GF-D8 (cell line): ENCODE measurements at regions not wholly inside any gene's neighbourhood (a gene's known extent, or its start where the extent isn't known, plus 50 kb on each side); places are given as distances from the start of the nearest gene placed in this dataset.
A peak's percentile ranks its signal among the peaks of the same experiment; 100 is the strongest.
"Not testable (repeated sequence)": the region's sequence is repeated elsewhere in the genome, so short reads cannot be mapped to it uniquely, and the experiment has no call there.

Experiments used
- DNase-seq: peaks from one replicate; lab custom pipeline; 2025; lab: John Stamatoyannopoulos, UW

DNA sequence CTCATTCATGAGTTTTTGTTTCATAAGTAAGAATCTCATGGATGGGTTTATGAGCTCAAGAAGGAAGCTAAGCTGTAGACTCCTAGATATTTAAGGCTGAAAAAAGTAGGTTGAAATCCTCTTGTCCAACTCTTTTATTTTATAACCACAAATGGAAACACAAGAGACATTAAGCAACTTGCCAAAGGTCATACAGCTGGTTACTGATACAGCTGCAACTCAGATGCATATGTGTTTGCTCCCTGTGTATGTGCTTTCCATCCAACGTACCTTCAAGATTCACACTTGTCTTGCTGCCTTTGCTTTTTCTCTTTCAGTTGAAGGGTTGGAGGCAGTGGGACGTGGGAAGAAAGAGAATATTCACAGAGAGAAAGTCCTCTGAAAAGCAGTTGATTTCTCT lies 153.5 kb upstream of the STMND1 start:
- no peak for DNase-seq

DNA sequence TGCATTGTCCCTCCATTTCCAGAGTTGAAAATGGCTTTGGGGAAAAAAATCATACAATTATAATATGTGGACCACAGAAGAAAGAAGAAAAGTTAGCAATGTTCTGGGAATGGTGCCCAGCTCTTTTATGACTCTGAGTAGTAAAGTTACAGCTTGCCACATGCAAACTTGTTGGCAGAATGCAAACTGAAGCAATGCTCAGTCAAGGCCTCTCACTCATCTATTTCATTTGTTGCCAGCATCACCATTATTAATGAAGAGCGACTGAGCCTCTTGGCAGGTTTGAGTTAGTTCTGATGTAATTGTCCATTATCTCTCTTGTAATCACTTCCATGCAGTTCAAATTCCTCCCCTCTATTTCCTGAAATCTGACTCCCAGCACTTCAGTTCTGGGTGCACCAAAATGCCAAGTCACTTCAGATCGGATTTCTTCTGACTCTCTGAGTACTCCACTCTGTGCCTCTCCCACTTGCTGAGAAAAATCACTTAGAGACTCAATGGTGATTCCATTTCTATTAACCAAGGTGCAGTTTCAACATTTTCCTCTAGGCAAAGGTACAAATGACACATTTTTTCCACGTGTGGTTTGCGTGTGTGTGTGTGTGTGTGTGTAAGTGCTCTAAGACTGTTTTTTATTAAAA lies 154.4 kb upstream of the STMND1 start:
- DNase-seq, result peak; percentile 48

DNA sequence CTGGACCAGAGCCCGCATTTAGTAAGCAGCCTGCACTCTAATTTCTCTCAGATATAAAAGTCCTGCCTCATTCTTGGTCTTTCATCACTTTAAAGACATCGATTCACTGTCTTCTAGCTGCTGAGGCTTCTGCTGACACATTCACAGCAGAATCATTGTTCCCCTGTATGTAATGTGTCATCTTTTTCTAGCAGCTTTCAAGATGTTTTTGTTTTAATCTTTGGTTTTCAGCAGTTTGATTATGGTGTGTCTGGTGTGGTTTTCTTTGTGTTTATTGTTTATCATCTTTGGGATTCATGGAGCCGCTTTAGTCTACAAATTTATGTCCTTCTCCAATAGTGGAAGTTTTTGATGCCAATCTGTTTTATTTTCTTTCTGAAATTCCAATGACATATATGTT lies 157.3 kb upstream of the STMND1 start:
- DNase-seq, result no peak

DNA sequence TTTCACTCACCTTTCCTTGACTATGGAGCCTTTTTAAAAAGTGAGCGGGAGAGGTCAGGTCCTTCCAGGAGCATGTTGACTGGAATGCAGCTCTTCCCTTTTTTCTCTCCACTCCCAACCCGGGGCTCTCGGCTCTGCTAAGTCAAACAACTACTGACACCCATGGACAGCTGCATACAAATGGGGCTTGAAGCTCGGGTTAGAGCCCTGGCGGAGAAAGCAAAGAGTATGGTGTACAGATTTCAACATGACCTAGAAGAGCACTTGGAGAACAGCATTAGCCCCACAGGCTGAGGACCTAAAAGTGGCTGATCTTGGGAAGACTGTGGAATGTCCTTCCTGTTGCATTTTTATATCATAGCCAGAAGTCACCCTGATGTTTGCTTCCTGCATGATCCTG lies 162.0 kb upstream of the STMND1 start:
- no peak for DNase-seq

DNA sequence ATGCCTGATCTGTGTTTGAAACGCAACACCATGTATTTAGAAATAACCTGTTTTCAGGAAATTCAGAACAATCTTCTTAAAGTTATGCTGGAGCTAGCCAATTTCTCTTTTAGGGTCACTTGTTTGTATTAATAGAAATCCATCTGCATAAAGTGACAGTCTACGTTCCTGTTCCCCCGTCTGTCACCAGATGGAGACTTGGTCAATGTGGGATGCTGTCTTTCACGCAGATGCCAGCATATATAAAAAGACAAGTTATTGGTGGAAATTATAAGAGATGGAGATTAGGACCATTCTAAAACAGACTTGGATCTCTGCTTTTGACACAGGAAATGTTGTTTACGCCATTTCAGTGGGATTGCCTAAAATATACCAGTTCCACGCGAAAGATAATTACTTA lies 162.5 kb upstream of the STMND1 start:
- no peak for DNase-seq

DNA sequence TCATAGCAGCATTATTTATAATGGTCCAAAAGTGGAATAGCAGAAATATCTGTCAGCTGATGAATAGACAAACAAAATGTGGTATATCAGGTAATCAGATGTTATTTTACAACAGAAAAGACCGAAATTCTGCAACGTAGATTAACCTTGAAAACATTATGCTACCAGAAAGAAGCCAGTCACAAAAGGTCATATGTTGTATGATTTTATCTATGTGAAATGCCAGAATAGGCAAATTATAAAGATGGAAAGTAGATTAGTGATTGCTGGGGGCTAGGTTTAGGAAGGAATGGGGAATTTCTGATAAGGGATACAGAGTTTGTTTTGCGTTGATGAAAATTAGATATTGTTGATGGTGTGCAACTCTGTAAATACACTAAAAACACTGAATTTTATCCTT lies 165.0 kb upstream of the STMND1 start:
- no peak for DNase-seq

DNA sequence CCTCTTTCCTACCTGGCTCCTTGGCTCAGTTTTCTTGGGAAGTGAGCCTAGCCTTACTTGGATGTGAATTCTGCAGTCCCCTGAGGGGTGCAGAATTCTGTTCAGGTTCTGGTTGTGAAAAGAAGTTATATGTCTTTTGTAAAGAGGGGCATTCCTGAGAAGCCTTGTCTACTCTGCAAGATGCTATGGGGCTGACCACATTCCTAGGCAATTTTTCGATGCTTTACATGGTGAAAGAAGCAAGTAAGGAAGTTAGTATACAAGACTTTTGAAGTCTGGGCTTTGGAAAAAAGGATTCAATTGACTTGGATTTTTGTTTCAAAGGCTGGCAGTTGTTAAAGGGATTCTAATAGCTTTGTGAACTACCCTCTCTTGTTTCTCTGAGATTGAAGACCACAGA lies 167.9 kb upstream of the STMND1 start:
- no peak for DNase-seq

DNA sequence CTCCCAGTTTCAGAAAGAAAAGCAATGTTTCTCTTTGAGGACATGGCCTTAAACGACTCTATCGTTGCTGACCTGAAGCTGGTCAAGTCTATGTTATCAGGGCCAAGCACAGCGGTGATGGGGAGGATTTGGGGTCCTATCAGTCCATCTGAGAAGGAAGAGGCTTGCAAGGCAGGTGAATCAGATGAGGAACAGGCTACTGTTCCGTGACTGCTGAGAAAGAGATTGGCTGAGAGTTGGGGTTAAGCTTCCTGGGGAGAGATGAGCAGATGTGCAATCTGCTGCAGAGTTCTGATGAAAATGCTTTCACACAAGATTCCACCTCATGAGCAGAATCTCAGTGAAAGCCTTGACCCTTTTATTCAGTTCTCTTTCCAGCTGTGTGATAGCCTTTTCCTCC lies 168.3 kb upstream of the STMND1 start:
- no peak for DNase-seq

DNA sequence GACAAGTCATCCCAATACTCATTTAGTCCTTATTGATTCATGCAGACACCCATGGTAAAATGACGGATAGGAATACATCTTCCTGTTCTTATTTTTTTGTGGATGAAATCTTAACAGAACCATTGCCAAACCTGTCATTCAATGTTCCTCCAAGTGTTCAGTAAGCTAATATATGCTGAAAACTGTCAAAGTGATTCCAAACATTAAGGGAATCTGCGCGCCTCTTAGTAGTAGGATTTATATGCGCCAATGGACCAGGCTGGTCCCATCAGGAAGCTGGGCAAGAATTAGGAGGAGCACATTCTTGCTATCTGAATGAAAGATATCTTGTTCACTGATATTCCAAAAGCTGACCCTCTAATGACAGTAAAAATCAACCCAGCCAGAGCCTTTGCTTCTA lies 168.9 kb upstream of the STMND1 start:
- no peak for DNase-seq

DNA sequence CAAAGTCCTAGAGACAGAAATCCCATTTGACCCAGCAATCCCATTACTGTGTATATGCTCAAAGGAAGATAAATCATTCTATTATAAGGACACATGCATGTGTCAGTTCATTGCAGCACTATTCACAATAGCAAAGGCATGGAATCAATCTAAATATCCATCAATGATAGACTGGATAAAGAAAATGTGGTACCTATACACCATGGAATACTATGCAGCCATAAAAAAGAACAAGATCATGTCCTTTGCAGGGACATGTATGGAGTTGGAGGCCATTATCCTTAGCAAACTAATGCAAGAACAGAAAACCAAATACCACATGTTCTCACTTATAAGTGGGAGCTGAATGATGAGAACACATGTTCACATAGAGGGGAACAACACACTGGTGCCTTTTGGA lies 169.8 kb upstream of the ATXN1 start:
- DNase-seq, result not testable (repeated sequence)

DNA sequence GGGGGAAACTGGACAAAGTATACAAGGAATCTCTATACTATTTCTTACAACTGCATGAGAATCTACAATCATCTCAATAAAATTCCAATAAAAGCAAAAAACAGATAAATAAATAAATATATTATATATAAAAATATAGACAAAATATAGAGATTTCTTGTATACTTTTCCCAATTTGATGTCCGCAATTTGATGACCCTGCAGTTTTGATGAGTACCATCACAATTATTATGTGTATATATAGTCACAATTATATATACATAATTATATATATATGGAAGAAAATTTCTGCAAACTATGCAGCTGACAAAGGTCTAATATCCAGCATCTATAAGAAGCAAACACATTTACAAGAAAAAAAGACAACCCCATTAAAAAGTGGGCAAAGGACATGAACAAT lies 169.2 kb upstream of the ATXN1 start:
- no peak for DNase-seq

DNA sequence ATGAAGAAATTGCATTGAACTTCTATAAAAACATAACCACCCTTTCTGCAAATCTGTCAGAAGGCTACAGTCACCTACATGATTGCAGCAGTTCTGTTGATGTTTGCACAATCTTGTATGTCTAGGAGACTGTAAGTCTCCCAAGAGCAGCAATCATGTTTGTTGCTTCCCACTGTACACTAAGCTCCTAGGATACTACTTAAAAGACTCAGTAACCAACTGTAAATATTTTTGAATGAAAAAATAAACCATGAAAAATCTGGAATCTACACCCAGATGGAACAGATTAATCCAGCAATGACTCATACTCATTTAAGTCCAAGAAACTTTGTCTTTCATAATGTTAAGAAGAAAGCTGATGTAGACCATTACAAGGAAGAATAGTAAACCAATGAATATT lies 168.5 kb upstream of the ATXN1 start:
- no peak for DNase-seq

DNA sequence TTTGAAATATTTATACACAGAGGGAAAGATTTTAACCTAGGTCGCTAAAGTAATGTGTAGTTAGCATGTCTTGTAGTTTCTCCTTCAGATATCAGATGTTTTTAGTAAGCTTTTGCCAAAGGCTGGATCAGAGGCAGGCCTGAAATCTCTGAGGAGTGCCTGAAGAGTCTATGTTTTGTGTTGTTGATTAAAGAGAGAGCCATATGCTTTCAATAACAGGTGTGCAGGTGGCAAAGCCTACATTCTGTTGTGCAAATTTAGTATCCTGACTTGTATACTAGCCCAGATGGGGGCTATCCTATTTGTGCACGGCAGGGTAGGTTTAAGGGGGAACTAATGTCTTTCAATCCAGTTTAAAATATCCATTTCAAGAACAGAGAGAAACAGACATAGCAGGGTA lies 167.1 kb upstream of the ATXN1 start:
- DNase-seq, result no peak

DNA sequence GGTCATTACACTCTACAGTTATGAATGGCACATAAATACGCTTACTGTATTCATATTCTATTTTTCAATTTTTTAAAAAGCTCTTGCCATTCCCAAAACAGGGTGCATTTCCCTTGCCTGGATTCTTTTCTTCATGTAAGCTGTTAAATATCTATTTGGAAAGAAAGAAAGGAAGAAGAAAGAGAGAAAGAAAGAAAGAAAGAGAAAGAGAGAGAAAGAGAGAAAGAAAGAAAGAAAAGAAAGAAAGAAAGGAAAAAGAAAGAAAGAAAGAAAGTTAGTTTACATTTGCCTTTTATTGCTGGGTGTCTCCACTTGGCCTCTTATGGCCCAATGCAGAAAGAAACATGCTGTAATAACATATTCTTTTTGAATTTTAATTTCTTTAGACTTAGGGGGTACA lies 165.9 kb upstream of the ATXN1 start:
- no peak for DNase-seq

DNA sequence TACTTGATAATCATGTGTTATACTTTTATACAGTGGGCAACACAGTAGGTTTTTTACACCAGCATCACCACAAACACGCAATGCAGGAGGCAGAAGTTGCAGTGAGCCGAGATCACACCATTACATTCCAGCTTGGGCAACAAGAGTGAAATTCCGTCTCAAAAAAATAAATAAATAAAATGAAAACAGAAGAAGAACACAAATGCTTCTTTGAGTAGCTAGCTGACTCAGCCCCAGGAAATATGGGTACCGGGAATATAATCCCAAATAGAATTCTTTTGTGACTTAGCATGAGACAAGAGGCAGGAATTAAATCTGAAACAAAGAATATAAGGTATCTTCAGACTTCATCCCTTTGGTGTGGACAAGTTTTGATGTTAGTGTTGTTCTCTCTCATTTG lies 164.2 kb upstream of the ATXN1 start:
- DNase-seq, result no peak

DNA sequence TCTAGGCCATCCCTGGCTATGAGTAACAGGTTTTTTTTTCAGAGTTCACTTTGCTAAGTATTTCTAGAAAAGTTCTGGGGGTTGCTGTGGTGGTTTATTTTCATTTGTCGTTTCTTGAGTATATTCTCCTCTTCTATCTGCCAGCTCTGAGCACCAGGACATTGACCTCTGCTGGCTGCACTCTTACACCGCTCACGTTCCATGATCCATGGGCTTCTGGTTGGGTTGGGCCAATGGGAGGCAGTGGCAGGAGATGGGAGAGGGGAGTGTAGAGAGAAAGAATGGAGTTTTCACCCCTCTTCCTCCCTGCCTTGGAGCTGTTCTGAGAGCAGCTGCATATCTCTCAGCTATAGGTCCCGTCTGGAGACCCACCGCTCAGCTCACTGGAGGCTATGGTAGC lies 161.0 kb upstream of the ATXN1 start:
- DNase-seq, result no peak

DNA sequence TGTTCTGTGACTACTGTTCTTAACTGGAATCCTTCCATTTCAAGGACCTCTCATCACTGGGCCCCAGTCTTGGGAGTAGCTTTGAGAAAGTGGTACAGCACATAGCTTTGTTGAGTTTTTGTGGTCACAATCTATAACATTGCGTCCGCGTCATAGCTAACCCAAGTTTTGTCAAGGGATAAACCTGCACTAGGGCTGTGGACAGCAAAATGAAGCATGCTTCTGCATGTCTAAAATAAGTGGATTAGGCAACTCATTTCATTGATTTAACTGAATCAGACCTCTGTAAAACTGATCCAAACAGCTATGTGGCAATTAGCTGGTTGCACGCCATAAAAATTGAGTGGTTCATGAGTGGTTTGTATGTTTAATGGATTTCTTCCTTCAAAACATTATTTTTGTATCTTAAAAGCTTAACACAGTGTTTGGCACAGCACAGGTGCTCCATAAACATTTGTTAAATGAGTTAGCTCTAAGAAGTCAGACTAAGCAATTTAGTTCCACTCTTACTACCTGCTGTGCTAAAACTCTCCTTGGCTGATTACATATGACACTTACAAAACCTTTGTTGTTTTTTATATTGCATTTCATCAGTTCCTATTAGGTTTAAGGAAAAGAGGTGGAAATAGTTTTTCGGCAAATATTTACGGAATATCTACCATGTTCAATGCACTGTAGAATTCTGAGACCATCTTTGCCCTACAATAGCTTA lies 160.3 kb upstream of the ATXN1 start:
- no peak for DNase-seq

DNA sequence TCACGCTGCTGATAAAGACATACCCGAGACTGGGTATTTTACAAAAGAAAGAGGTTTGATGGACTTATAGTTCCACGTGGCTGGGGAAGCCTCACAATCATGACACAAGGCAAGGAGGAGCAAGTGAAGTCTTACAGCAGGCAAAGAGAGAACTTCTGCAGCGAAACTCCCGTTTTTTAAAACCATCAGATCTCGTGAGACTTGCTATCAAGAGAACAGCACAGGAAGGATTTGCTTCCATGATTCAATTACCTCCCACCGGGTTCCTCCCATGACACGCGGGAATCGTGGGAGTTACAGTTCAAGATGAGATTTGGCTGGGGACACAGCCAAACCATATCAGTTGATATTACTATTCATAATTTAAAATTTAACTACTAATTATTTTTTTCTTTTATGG lies 157.3 kb upstream of the ATXN1 start:
- no peak for DNase-seq

DNA sequence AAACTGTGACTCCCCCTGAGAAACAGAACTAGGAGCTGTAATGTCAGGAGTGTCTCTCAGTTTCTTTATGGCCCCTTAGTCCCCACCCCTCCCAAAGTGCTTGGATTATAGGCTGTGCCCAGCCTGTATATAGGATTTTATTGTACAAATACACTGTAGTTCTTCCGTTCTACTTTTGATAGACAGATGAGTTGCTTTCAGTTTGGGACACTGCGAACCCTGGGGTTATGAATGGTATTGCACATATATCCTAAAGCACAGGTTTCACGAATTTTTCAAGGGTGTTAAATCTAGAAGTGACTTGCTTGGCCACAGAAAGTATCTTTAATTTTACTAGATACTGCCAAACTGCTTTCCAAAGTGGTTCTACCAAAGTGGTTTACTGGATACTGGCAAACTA lies 152.9 kb upstream of the ATXN1 start:
- no peak for DNase-seq

DNA sequence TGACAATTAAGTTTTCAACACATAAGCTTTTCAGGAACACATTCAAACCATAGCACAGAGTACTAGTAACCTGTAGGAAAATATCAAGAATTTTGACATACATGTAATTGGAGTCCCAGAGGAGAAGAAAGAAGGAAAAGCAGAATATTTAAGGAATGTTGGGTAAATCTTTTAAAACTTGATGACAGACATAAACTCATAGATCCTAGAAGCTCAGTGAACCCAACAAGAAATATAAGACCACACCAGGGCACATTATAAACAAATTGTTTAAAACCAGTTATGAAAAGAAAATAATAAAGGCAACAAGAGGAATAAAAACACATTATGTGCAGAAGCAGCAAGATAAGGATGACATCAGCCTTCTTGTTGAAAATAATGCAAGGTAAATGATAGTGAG lies 151.5 kb upstream of the ATXN1 start:
- no peak for DNase-seq

DNA sequence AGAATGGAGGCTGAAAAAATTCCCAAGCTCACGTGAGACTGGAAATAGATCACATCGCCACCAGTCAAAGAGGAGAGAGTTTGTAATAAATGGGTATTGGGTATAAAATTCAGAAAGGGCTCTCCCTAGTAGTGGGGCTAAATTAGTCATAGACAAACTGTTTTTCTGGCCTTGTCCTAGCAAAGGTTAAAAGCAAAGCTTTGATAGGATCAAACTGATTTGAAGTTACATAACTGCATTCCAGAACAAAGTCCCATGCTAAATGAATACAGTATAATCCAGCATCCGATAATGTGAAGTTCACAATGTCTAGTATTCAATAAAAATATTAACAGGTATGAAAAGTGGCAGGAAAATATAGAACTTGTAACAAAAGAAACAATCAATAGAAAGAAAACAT lies 149.8 kb upstream of the ATXN1 start:
- no peak for DNase-seq

DNA sequence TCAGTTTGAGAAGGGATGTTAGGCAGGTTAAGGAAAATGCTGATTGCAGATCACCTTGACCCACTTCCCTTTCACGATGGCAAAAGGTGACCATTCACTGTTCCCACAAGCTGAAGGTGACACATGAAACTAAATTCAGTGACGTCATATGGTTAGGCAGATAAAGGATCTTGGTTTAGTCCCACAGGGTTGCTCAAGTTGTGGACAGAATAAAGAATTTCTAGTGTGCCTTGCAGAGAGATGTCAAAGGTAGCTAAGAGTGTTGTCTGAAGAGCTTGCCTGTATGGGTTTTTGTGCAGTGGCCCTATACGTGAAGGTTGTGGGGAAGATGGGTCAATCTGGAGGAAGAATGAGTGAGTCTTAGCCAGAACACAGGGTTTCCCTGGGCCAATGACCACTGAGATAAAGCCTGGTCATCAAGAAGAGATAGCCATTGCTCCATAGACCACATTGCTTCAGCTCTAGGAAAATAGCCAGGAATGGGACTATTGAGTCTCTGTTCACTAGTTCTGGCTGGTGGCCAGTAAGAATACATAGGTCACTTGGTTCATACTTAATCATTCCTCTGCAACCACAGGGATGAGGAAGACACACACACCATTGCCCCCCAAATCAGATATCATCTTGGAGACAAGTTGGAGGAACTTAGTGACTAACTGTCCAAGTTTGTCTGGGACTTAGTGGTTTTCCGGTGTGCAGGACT lies 148.5 kb upstream of the ATXN1 start:
- no peak for DNase-seq

DNA sequence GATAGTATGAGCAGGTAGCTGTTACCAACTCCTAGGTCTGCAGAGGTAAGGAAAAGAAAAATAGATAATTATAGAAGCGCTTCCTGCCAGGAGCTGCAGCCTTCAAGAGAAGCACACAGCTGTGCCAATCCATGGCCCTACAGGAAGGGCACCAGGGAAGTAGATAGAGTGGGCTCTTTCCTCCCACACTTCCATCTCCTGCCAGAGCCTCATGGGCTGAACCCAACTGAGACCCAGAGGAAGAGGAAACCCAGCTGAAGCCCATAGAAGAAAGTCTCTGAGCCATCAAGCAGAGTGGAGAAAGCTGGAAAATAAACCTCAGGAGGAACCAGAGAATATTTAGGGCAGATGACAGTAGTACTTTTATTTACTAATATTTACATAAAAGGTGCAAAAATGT lies 146.7 kb upstream of the ATXN1 start:
- no peak for DNase-seq

DNA sequence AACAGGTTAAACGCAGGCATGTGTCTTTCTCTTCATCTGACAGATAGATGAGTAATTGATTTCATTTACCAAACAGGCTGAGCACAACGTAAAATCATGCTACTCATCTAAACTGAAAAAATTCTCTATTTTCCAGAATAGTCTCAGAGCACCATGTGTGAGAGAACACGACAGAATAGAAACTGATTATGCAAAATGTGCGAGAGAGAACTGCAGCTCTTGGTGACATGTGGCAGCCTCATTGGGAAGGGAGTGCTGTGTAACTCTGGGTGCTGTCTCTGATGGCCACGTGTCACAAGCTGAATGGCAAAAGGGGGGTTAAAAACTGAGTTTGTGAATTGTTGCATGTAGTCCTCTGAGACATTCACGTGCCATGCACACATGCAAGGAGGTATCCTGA lies 143.7 kb upstream of the ATXN1 start:
- no peak for DNase-seq
